Neuronal stem cell (in vitro differentiated cells): ENCODE measurements at regions not wholly inside any gene's neighbourhood (a gene's known extent, or its start where the extent isn't known, plus 50 kb on each side); places are given as distances from the start of the nearest gene placed in this dataset.

Experiments
- DNase-seq: peaks from one replicate; pipeline ENCODE4 v3.0.0-alpha.2; 2013; ENCODE audit warnings: low spot score
- H2AFZ ChIP-seq: one replicate; pipeline ENCODE4 v1.6.1; 2013; ENCODE audit warnings: mild to moderate bottlenecking, low read length, inconsistent platforms
- H2AK5ac ChIP-seq: 2 replicates; pipeline ENCODE4 v1.6.1; 2013; ENCODE audit warnings: low read depth, mild to moderate bottlenecking, inconsistent platforms, low read length, moderate library complexity, mixed read lengths
- H2BK120ac ChIP-seq: 2 replicates; pipeline ENCODE4 v1.6.1; 2013; ENCODE audit warnings: low read depth, mild to moderate bottlenecking, inconsistent platforms, low read length, moderate library complexity, mixed read lengths
- H2BK12ac ChIP-seq: one replicate; pipeline ENCODE4 v1.6.1; 2013; ENCODE audit warnings: low read length, inconsistent platforms
- H2BK15ac ChIP-seq: 2 replicates; pipeline ENCODE4 v1.6.1; 2013; ENCODE audit warnings: mild to moderate bottlenecking, low read length, inconsistent platforms, mixed read lengths
- H2BK5ac ChIP-seq: one replicate; pipeline ENCODE4 v1.6.1; 2013; ENCODE audit warnings: inconsistent platforms, mild to moderate bottlenecking, low read length, moderate library complexity
- H3K14ac ChIP-seq: one replicate; pipeline ENCODE4 v1.6.1; 2013; ENCODE audit warnings: low read length, inconsistent platforms
- H3K18ac ChIP-seq: 2 replicates; pipeline ENCODE4 v1.6.1; 2013; ENCODE audit warnings: low read length, inconsistent platforms
- H3K23ac ChIP-seq: 2 replicates; pipeline ENCODE4 v1.6.1; 2013; ENCODE audit warnings: low read depth, mild to moderate bottlenecking, mixed read lengths, low read length, inconsistent platforms; ENCODE audit not compliant: poor library complexity
- H3K27ac ChIP-seq: replicated peaks from 3 replicates; pipeline ENCODE4 v1.5.1; 2013; ENCODE audit warnings: low read length, inconsistent platforms
- H3K27me3 ChIP-seq, 3 experiments: 2 replicates each; pipeline ENCODE4 v1.6.1; 2013; ENCODE audit warnings: low read length in 3 of 3, mild to moderate bottlenecking in 2 of 3, inconsistent platforms in 1 of 3, low read depth in 1 of 3, mixed read lengths in 1 of 3, moderate library complexity in 1 of 3; ENCODE audit not compliant: control insufficient read depth in 3 of 3, insufficient read depth in 3 of 3
- H3K36me3 ChIP-seq, 2 donors: replicated peaks in 1 of 2; 2 replicates each; pipeline ENCODE4 v1.6.1; 2013; ENCODE audit warnings: low read length in 2 of 2; ENCODE audit not compliant: control insufficient read depth in 2 of 2, insufficient read depth in 2 of 2
- H3K4ac ChIP-seq: 2 replicates; pipeline ENCODE4 v1.6.1; 2013; ENCODE audit warnings: inconsistent platforms, mild to moderate bottlenecking, low read length, moderate library complexity
- H3K4me1 ChIP-seq, 2 donors: 1 replicate in 1 of 2; 2 replicates in 1 of 2; pipeline ENCODE4 v1.6.1; 2013; ENCODE audit warnings: low read length in 2 of 2, low read depth in 1 of 2; ENCODE audit not compliant: control insufficient read depth in 2 of 2, insufficient read depth in 1 of 2
- H3K4me2 ChIP-seq: one replicate; pipeline ENCODE4 v1.6.1; 2013; ENCODE audit warnings: mild to moderate bottlenecking, low read length, inconsistent platforms; ENCODE audit not compliant: insufficient read depth, poor library complexity, severe bottlenecking
- H3K4me3 ChIP-seq, 2 donors: 2 replicates each; pipeline ENCODE4 v1.5.1; 2013; ENCODE audit warnings: low read length in 2 of 2, mild to moderate bottlenecking in 2 of 2, inconsistent platforms in 1 of 2, moderate library complexity in 1 of 2
- H3K79me1 ChIP-seq: one replicate; pipeline ENCODE4 v1.6.1; 2013; ENCODE audit warnings: low read depth, mild to moderate bottlenecking, inconsistent platforms, low read length, moderate library complexity
- H3K9ac ChIP-seq: one replicate; pipeline ENCODE4 v1.6.1; 2013; ENCODE audit warnings: mild to moderate bottlenecking, low read depth, low read length, inconsistent platforms; ENCODE audit not compliant: poor library complexity
- H3K9me3 ChIP-seq, 2 donors: replicated peaks in 1 of 2; 2 replicates each; pipeline versions ENCODE3 to v1.6.1; 2013; ENCODE audit warnings: low read length in 2 of 2, mild to moderate bottlenecking in 2 of 2, inconsistent platforms in 1 of 2, low read depth in 1 of 2, mixed read lengths in 1 of 2, moderate library complexity in 1 of 2; ENCODE audit not compliant: control insufficient read depth in 2 of 2, insufficient read depth in 1 of 2
- H4K8ac ChIP-seq: one replicate; pipeline ENCODE4 v1.6.1; 2013; ENCODE audit warnings: low read depth, mild to moderate bottlenecking, inconsistent platforms, low read length, moderate library complexity
- H4K91ac ChIP-seq: one replicate; pipeline ENCODE4 v1.6.1; 2013; ENCODE audit warnings: low read length, low read depth, mild to moderate bottlenecking, inconsistent platforms; ENCODE audit not compliant: poor library complexity
- WGBS, 2 donors: extraction: QIAGEN DNeasy Blood & Tissue Kit; methylation state at CpG; one replicate each; pipeline ENCODE4 v1.1.7; 2013; ENCODE audit warnings: missing lambda C conversion rate in 2 of 2, mixed read lengths in 1 of 2; ENCODE audit not compliant: insufficient read length in 2 of 2, insufficient replicate concordance in 1 of 2; ENCODE audit errors: extremely low coverage in 2 of 2; 5-methylcytosine and 5-hydroxymethylcytosine counted together

GRCh38 chr9:117541181-117541580, 126.3 kb upstream of the ASTN2 start:
- H2BK12ac ChIP-seq, result no peak overlapping the region

GRCh38 chr9:117535973-117536372, 121.1 kb upstream of the ASTN2 start:
- H2AK5ac ChIP-seq, result no peak overlapping the region

More at GRCh38 chr9:117541181-117541580, 126.3 kb upstream of the ASTN2 start:
- no peak for DNase-seq
- H3K4ac ChIP-seq, result no peak overlapping the region
- H2AFZ ChIP-seq, result no peak overlapping the region
- H3K4me2 ChIP-seq, result no peak overlapping the region
- no peak overlapping the region for H2BK5ac ChIP-seq
- no peaks in the 10 kb centered on the region for H3K79me1 ChIP-seq
- no peaks in the 10 kb centered on the region for H3K27me3 ChIP-seq
- H3K9ac ChIP-seq, result no peak overlapping the region
- H3K36me3 ChIP-seq, result no peaks in the 10 kb centered on the region
- no peak overlapping the region for H3K27ac ChIP-seq
- no peak overlapping the region for H3K18ac ChIP-seq
- H2BK120ac ChIP-seq, result no peak overlapping the region
- no peak overlapping the region for H2AK5ac ChIP-seq
- H3K9me3 ChIP-seq, result no peaks in the 10 kb centered on the region
- H3K4me1 ChIP-seq, result no peaks in the 10 kb centered on the region
- H2BK15ac ChIP-seq, result no peak overlapping the region
- H4K91ac ChIP-seq, result no peak overlapping the region
- no peak overlapping the region for H3K23ac ChIP-seq
- no peak overlapping the region for H4K8ac ChIP-seq
- no peak overlapping the region for H3K14ac ChIP-seq
- H3K4me3 ChIP-seq, result no peak overlapping the region
- WGBS, 2 donors, result no CpG with 5 or more reads among the region's 8 CpGs

GRCh38 chr9:117535434-117535833, 120.6 kb upstream of the ASTN2 start:
- Histone ChIP-seq H3K79me1 (no peaks in the 10 kb centered on the region), H2BK12ac (no peak overlapping the region), H4K8ac (no peak overlapping the region), H3K4me1 (peaks cover 0 to 3% of the 10 kb centered on the region in 2 donors), H3K9me3 (no peaks in the 10 kb centered on the region), H3K27me3 (no peaks in the 10 kb centered on the region), H3K18ac (no peak overlapping the region), H3K4ac (no peak overlapping the region), H2BK120ac (no peak overlapping the region), H3K36me3 (no peaks in the 10 kb centered on the region), H3K4me3 (no peak overlapping the region), H3K9ac (no peak overlapping the region), H3K14ac (no peak overlapping the region), H3K4me2 (no peak overlapping the region), H3K23ac (no peak overlapping the region), H2BK5ac (no peak overlapping the region), H4K91ac (no peak overlapping the region), H2BK15ac (no peak overlapping the region), H2AFZ (no peak overlapping the region), H2AK5ac (no peak overlapping the region), H3K27ac (no peak overlapping the region)
- no CpG with 5 or more reads among the region's 3 CpGs for WGBS, 2 donors
- no peak for DNase-seq

More at GRCh38 chr9:117535973-117536372, 121.1 kb upstream of the ASTN2 start:
- Histone ChIP-seq H4K8ac (no peak overlapping the region), H2AFZ (no peak overlapping the region), H3K27me3 (no peaks in the 10 kb centered on the region), H3K14ac (no peak overlapping the region), H3K9me3 (no peaks in the 10 kb centered on the region), H3K4me3 (no peak overlapping the region), H3K4me2 (no peak overlapping the region), H3K27ac (no peak overlapping the region), H3K36me3 (no peaks in the 10 kb centered on the region), H3K9ac (no peak overlapping the region), H2BK15ac (no peak overlapping the region), H2BK12ac (no peak overlapping the region), H4K91ac (no peak overlapping the region), H3K4me1 (peaks cover 0 to 3% of the 10 kb centered on the region in 2 donors), H3K18ac (no peak overlapping the region), H3K79me1 (no peaks in the 10 kb centered on the region), H2BK120ac (no peak overlapping the region), H2BK5ac (no peak overlapping the region), H3K4ac (no peak overlapping the region), H3K23ac (no peak overlapping the region)
- no peak for DNase-seq

GRCh38 chr9:117528225-117528624, 113.4 kb upstream of the ASTN2 start:
- no peak overlapping the region for H3K27ac ChIP-seq
- no CpG with 5 or more reads among the region's 1 CpG for WGBS, 2 donors

More at GRCh38 chr9:117528225-117528624, 113.4 kb upstream of the ASTN2 start:
- no peak overlapping the region for H3K9ac ChIP-seq
- H2BK12ac ChIP-seq, result no peak overlapping the region
- H4K91ac ChIP-seq, result no peak overlapping the region
- no peak overlapping the region for H3K14ac ChIP-seq
- H3K23ac ChIP-seq, result no peak overlapping the region
- no peak overlapping the region for H2BK5ac ChIP-seq
- H3K27me3 ChIP-seq, result no peaks in the 10 kb centered on the region
- no peaks in the 10 kb centered on the region for H3K79me1 ChIP-seq
- H3K4me2 ChIP-seq, result no peak overlapping the region
- no peak overlapping the region for H2AFZ ChIP-seq
- H3K36me3 ChIP-seq, result no peaks in the 10 kb centered on the region
- H2BK15ac ChIP-seq, result no peak overlapping the region
- no peak overlapping the region for H2AK5ac ChIP-seq
- H4K8ac ChIP-seq, result no peak overlapping the region
- H3K4me3 ChIP-seq, result no peak overlapping the region
- no peaks in the 10 kb centered on the region for H3K4me1 ChIP-seq
- no peak overlapping the region for H3K18ac ChIP-seq
- H2BK120ac ChIP-seq, result no peak overlapping the region
- DNase-seq, result no peak
- H3K4ac ChIP-seq, result no peak overlapping the region
- no peaks in the 10 kb centered on the region for H3K9me3 ChIP-seq
